ENCODE measurements at regions not wholly inside any gene's neighbourhood (a gene's known extent, or its start where the extent isn't known, plus 50 kb on each side); places are given as distances from the start of the nearest gene placed in this dataset.

GRCh38 chr5:68032216-68032762 is 183.3 kb upstream of the PIK3R1 start:
- DNase-seq (ENCODE audit: low read depth in 1 of 2, low spot score in 1 of 2) (no peak), FAIRE-seq (no peak), ATAC-seq (no peak)
- Histone ChIP-seq H3K4me3 (no peak overlapping the region), H3K4me1 (no peaks in the 10 kb centered on the region), H3K4me2 (no peak overlapping the region), H3K27ac (no peak overlapping the region), H3K9me3 (no peaks in the 10 kb centered on the region)
- POLR2A ChIA-PET = no interaction called here
- CTCF ChIA-PET = no interaction called here
- 47% methylated on average over 5 of the region's 5 CpGs for WGBS (ENCODE audit: missing lambda C conversion rate)
- no peak for TF ChIP-seq BHLHE40 (IDR thresholded peaks at IDR 0.05; ENCODE audit: low read depth, low read length)
- no peak for TF ChIP-seq TFCP2L1 (CRISPR knock-in tag; IDR thresholded peaks at IDR 0.05)
- TF ChIP-seq, protein P1, sequence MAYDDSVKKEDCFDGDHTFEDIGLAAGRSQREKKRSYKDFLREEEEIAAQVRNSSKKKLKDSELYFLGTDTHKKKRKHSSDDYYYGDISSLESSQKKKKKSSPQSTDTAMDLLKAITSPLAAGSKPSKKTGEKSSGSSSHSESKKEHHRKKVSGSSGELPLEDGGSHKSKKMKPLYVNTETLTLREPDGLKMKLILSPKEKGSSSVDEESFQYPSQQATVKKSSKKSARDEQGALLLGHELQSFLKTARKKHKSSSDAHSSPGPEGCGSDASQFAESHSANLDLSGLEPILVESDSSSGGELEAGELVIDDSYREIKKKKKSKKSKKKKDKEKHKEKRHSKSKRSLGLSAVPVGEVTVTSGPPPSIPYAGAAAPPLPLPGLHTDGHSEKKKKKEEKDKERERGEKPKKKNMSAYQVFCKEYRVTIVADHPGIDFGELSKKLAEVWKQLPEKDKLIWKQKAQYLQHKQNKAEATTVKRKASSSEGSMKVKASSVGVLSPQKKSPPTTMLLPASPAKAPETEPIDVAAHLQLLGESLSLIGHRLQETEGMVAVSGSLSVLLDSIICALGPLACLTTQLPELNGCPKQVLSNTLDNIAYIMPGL (CRISPR knock-in tag; IDR thresholded peaks at IDR 0.05; ENCODE audit: borderline replicate concordance) = no peak
- TF ChIP-seq CHD4 (IDR thresholded peaks at IDR 0.05; ENCODE audit: borderline replicate concordance) = no peak
- no peak for TF ChIP-seq PHF8 (IDR thresholded peaks at IDR 0.05; ENCODE audit: borderline replicate concordance, low read depth)
- TF ChIP-seq NPAS2 (CRISPR knock-in tag; IDR thresholded peaks at IDR 0.05; ENCODE audit: borderline replicate concordance) = no peak
- no peak for TF ChIP-seq HOXA7 (CRISPR knock-in tag; IDR thresholded peaks at IDR 0.05)
- TF ChIP-seq, protein P2, sequence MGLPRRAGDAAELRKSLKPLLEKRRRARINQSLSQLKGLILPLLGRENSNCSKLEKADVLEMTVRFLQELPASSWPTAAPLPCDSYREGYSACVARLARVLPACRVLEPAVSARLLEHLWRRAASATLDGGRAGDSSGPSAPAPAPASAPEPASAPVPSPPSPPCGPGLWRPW (IDR thresholded peaks at IDR 0.05) = no peak
- TF ChIP-seq SREBF2 (IDR thresholded peaks at IDR 0.05) = no peak
- no peak for TF ChIP-seq HDAC2 (IDR thresholded peaks at IDR 0.05)
- TF ChIP-seq HOXB5 (CRISPR knock-in tag; IDR thresholded peaks at IDR 0.05) = no peak
- TF ChIP-seq USF2 (IDR thresholded peaks at IDR 0.05) = no peak
- TF ChIP-seq, protein P3, sequence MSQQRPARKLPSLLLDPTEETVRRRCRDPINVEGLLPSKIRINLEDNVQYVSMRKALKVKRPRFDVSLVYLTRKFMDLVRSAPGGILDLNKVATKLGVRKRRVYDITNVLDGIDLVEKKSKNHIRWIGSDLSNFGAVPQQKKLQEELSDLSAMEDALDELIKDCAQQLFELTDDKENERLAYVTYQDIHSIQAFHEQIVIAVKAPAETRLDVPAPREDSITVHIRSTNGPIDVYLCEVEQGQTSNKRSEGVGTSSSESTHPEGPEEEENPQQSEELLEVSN (IDR thresholded peaks at IDR 0.05; ENCODE audit: borderline replicate concordance, low read depth) = no peak
- TF ChIP-seq NR3C1 (IDR thresholded peaks at IDR 0.05) = no peak
- TF ChIP-seq CHD2 (IDR thresholded peaks at IDR 0.05; ENCODE audit: low read length, partially characterized antibody) = no peak
- TF ChIP-seq HEYL (CRISPR knock-in tag; IDR thresholded peaks at IDR 0.05) = no peak
- TF ChIP-seq RCOR1 (IDR thresholded peaks at IDR 0.05; ENCODE audit: low read depth, low read length) = no peak
- TF ChIP-seq, protein P4, sequence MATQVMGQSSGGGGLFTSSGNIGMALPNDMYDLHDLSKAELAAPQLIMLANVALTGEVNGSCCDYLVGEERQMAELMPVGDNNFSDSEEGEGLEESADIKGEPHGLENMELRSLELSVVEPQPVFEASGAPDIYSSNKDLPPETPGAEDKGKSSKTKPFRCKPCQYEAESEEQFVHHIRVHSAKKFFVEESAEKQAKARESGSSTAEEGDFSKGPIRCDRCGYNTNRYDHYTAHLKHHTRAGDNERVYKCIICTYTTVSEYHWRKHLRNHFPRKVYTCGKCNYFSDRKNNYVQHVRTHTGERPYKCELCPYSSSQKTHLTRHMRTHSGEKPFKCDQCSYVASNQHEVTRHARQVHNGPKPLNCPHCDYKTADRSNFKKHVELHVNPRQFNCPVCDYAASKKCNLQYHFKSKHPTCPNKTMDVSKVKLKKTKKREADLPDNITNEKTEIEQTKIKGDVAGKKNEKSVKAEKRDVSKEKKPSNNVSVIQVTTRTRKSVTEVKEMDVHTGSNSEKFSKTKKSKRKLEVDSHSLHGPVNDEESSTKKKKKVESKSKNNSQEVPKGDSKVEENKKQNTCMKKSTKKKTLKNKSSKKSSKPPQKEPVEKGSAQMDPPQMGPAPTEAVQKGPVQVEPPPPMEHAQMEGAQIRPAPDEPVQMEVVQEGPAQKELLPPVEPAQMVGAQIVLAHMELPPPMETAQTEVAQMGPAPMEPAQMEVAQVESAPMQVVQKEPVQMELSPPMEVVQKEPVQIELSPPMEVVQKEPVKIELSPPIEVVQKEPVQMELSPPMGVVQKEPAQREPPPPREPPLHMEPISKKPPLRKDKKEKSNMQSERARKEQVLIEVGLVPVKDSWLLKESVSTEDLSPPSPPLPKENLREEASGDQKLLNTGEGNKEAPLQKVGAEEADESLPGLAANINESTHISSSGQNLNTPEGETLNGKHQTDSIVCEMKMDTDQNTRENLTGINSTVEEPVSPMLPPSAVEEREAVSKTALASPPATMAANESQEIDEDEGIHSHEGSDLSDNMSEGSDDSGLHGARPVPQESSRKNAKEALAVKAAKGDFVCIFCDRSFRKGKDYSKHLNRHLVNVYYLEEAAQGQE (IDR thresholded peaks at IDR 0.05) = no peak
- TF ChIP-seq CBX2 (IDR thresholded peaks at IDR 0.05; ENCODE audit: borderline replicate concordance, low read depth) = no peak
- no peak for TF ChIP-seq MAFK (IDR thresholded peaks at IDR 0.05; ENCODE audit: partially characterized antibody)
